HCT116 (cell line): ENCODE measurements at regions not wholly inside any gene's neighbourhood (a gene's known extent, or its start where the extent isn't known, plus 50 kb on each side); places are given as distances from the start of the nearest gene placed in this dataset.

Source experiments
- ATAC-seq: fragments of 200-7000 bp; cut with Tn5 transposase; 2 replicates; pipeline ENCODE4 v1.9.1; 2020; ENCODE audit warnings: mild to moderate bottlenecking, moderate library complexity
- BruUV-seq: library from RNA; stranded (reverse); fragments of 400-500 nt; replicated peaks from 2 replicates; lab custom pipeline; 2021; lab: Mats Ljungman, UMichigan
- CTCF ChIA-PET: fragments of 300-600 bp; sonication (Branson Sonifier 250); formaldehyde crosslinking; loops from one replicate; lab custom pipeline; 2021; ENCODE audit warnings: antibody characterized with exemption; lab: Charles Lee
- POLR2A ChIA-PET: fragments of 300-600, 350-600 bp; sonication (Branson Sonifier 250); formaldehyde crosslinking; loops from one replicate; lab custom pipeline; 2021; ENCODE audit warnings: antibody characterized with exemption; lab: Charles Lee
- RAD21 ChIA-PET, 2 experiments: fragments of 300-600 bp; sonication (Branson Sonifier 250); formaldehyde crosslinking; loops; one replicate each; lab custom pipeline; 2023; ENCODE audit warnings: low total read pairs in 2 of 2; ENCODE audit not compliant: uncharacterized antibody in 2 of 2, unreplicated experiment in 2 of 2, low non-redundant PET in 1 of 2; lab: Charles Lee
- DNase-seq: peaks from one replicate; pipeline ENCODE4 v3.0.0-alpha.2; 2010; ENCODE audit warnings: low read depth, low spot score
- H2AFZ ChIP-seq: fragments of 200-600 bp; shearing (Covaris generic), sonication (generic); 2 replicates; pipeline ENCODE4 v1.6.1; 2017; ENCODE audit warnings: low read depth, mixed run types, mixed read lengths, antibody characterized with exemption, low read length; ENCODE audit not compliant: poor library complexity, severe bottlenecking
- H3K27ac ChIP-seq: 2 replicates; pipeline ENCODE4 v1.5.1; 2012; ENCODE audit warnings: low read depth, low read length
- H3K27me3 ChIP-seq: fragments of 200-600 bp; sonication (generic); 2 replicates; pipeline ENCODE4 v1.6.1; 2016; ENCODE audit warnings: mixed run types, low read length, mixed read lengths; ENCODE audit not compliant: insufficient read depth
- H3K36me3 ChIP-seq, 2 experiments: fragments of 200-500 bp in 1 of 2; fragments of 200-600 bp in 1 of 2; sonication (Bioruptor generic) in 1 of 2; sonication (generic) in 1 of 2; 2 replicates each; pipeline versions ENCODE4 v1.5.1 to v1.6.1; 2014 to 2016; ENCODE audit warnings: low read length in 2 of 2, inconsistent platforms in 1 of 2, mixed read lengths in 1 of 2, mixed run types in 1 of 2; ENCODE audit not compliant: insufficient read depth in 2 of 2, control insufficient read depth in 1 of 2
- H3K4me1 ChIP-seq, 2 experiments: fragments of 200-600 bp in 1 of 2; sonication (generic) in 1 of 2; 2 replicates each; pipeline versions ENCODE4 v1.5.1 to v1.6.1; 2012 to 2017; ENCODE audit warnings: low read length in 2 of 2, inconsistent platforms in 1 of 2, mild to moderate bottlenecking in 1 of 2, mixed read lengths in 1 of 2, mixed run types in 1 of 2, moderate library complexity in 1 of 2; ENCODE audit not compliant: insufficient read depth in 2 of 2, control insufficient read depth in 1 of 2
- H3K4me2 ChIP-seq: fragments of 200-600 bp; sonication (generic); 2 replicates; pipeline ENCODE4 v1.6.1; 2017; ENCODE audit warnings: mixed run types, low read length, mixed read lengths
- H3K4me3 ChIP-seq, 2 experiments: fragments of 200-600 bp in 1 of 2; sonication (generic) in 1 of 2; replicated peaks in 1 of 2; 2 replicates each; pipeline ENCODE4 v1.5.1; 2011 to 2016; ENCODE audit warnings: low read length in 2 of 2, control low read depth in 1 of 2, low read depth in 1 of 2, mild to moderate bottlenecking in 1 of 2, mixed read lengths in 1 of 2, mixed run types in 1 of 2
- H3K79me2 ChIP-seq: fragments of 200-600 bp; sonication (generic); 2 replicates; pipeline ENCODE4 v1.6.1; 2017; ENCODE audit warnings: mild to moderate bottlenecking, mixed run types, low read length, moderate library complexity, mixed read lengths; ENCODE audit not compliant: insufficient read depth
- H3K9ac ChIP-seq: fragments of 200-600 bp; sonication (generic); 2 replicates; pipeline ENCODE4 v1.6.1; 2016; ENCODE audit warnings: low read length, mixed read lengths
- H3K9me2 ChIP-seq: fragments of 200-600 bp; sonication (generic), shearing (Covaris generic); 2 replicates; pipeline ENCODE4 v1.6.1; 2017; ENCODE audit warnings: mixed run types, mild to moderate bottlenecking, moderate library complexity; ENCODE audit not compliant: insufficient read depth
- H3K9me3 ChIP-seq, 2 experiments: fragments of 200-500 bp in 1 of 2; fragments of 200-600 bp in 1 of 2; sonication (Bioruptor generic) in 1 of 2; sonication (generic) in 1 of 2; 2 replicates each; pipeline ENCODE4 v1.6.1; 2014 to 2017; ENCODE audit warnings: low read length in 2 of 2, mixed read lengths in 2 of 2, inconsistent platforms in 1 of 2, low read depth in 1 of 2, mild to moderate bottlenecking in 1 of 2, mixed run types in 1 of 2, moderate library complexity in 1 of 2; ENCODE audit not compliant: control insufficient read depth in 1 of 2, insufficient read depth in 1 of 2
- H4K20me1 ChIP-seq: fragments of 200-600 bp; sonication (generic), shearing (Covaris generic); 2 replicates; pipeline ENCODE4 v1.6.1; 2017; ENCODE audit warnings: mixed run types, mild to moderate bottlenecking, moderate library complexity; ENCODE audit not compliant: insufficient read depth
- CBX3 ChIP-seq: IDR thresholded peaks from 2 replicates; pipeline ENCODE4 v1.6.1; 2012; ENCODE audit warnings: low read depth
- CEBPB ChIP-seq: IDR thresholded peaks from 2 replicates; pipeline ENCODE4 v1.6.1; 2012; ENCODE audit warnings: low read depth
- CTCF ChIP-seq, 3 experiments: fragments of 200-600 bp in 1 of 3; sonication (generic) in 1 of 3; IDR thresholded peaks in 2 of 3; conservative IDR thresholded peaks in 1 of 3; 2 replicates each; pipeline ENCODE4 v1.5.1; 2012 to 2017; ENCODE audit warnings: low read depth in 2 of 3, low read length in 2 of 3, antibody characterized with exemption in 1 of 3, borderline replicate concordance in 1 of 3, control low read depth in 1 of 3, mild to moderate bottlenecking in 1 of 3, mixed read lengths in 1 of 3, mixed run types in 1 of 3, moderate library complexity in 1 of 3; ENCODE audit not compliant: insufficient read depth in 1 of 3
- EGR1 ChIP-seq: IDR thresholded peaks from 2 replicates; pipeline ENCODE4 v1.6.1; 2012; ENCODE audit warnings: low read depth
- ELF1 ChIP-seq: IDR thresholded peaks from 2 replicates; pipeline ENCODE4 v1.6.1; 2012; ENCODE audit warnings: low read depth, borderline replicate concordance
- FOSL1 ChIP-seq: IDR thresholded peaks from 2 replicates; pipeline ENCODE4 v1.6.1; 2012; ENCODE audit warnings: low read depth
- JUND ChIP-seq: IDR thresholded peaks from 2 replicates; pipeline ENCODE4 v1.6.1; 2012
- MAX ChIP-seq: IDR thresholded peaks from 2 replicates; pipeline ENCODE4 v1.6.1; 2012
- POLR2A ChIP-seq: IDR thresholded peaks from 2 replicates; pipeline ENCODE4 v1.7.0; 2011; ENCODE audit warnings: borderline replicate concordance; ENCODE audit not compliant: insufficient read depth, insufficient read length; ENCODE audit errors: extremely low read depth
- RAD21 ChIP-seq: IDR thresholded peaks from 2 replicates; pipeline ENCODE4 v1.6.1; 2012; ENCODE audit warnings: low read depth, mild to moderate bottlenecking
- SIN3A ChIP-seq: IDR thresholded peaks from 2 replicates; pipeline ENCODE4 v1.6.1; 2012; ENCODE audit warnings: low read depth
- SP1 ChIP-seq: IDR thresholded peaks from 2 replicates; pipeline ENCODE4 v1.6.1; 2012; ENCODE audit warnings: low read depth
- ZBTB33 ChIP-seq: IDR thresholded peaks from 2 replicates; pipeline ENCODE4 v1.6.1; 2011; ENCODE audit warnings: mild to moderate bottlenecking, low read length, moderate library complexity; ENCODE audit not compliant: insufficient replicate concordance; ENCODE audit errors: extremely low read depth
- ZNF274 ChIP-seq: fragments of 200-500 bp; sonication (Bioruptor generic); IDR thresholded peaks from 2 replicates; pipeline ENCODE4 v1.6.1; 2014; ENCODE audit warnings: mild to moderate bottlenecking, low read depth, low read length, inconsistent platforms
- intact Hi-C: fragments of 100-400 bp; cut with micrococcal nuclease; formaldehyde crosslinking; loops from 2 replicates; pipeline ENCODE4 v1.10.0; 2022

- POLR2A ChIA-PET, result no interaction called here
- H3K27ac ChIP-seq, result no peak overlapping the region
- RAD21 ChIA-PET, result no interaction called here
- no TSS peak for BruUV-seq
- DNase-seq (no peak), ATAC-seq (no peak)
- intact Hi-C loops, result no loop called here
- no peaks in the 10 kb centered on the region for H3K36me3 ChIP-seq
- H3K9me2 ChIP-seq, result no peaks in the 10 kb centered on the region
- H2AFZ ChIP-seq, result no peak overlapping the region
- H3K9ac ChIP-seq, result no peak overlapping the region
- no peaks in the 10 kb centered on the region for H3K79me2 ChIP-seq
- no peaks in the 10 kb centered on the region for H3K27me3 ChIP-seq
- CTCF ChIA-PET, result no interaction called here
- H4K20me1 ChIP-seq, result no peaks in the 10 kb centered on the region
- no peak overlapping the region for H3K4me3 ChIP-seq
- H3K4me1 ChIP-seq, result no peaks in the 10 kb centered on the region
- H3K9me3 ChIP-seq, result no peaks in the 10 kb centered on the region
- no peak for TF ChIP-seq EGR1
- TF ChIP-seq POLR2A, result no peak
- no peak for TF ChIP-seq ZNF274
- TF ChIP-seq MAX, result no peak
- H3K4me2 ChIP-seq, result no peak overlapping the region
These were observed 153.2 kb downstream of the LRIG2 start for GRCh38 chr1:113226148-113226547.

- no peak overlapping the region for H3K9ac ChIP-seq
- CTCF ChIA-PET, result interaction anchor here (1.1 kb wide), 1 partner anchor 12 kb away, joined by 6 read pairs; no protein-coding TSS in a partner anchor
- TF ChIP-seq CTCF (IDR thresholded peaks at IDR 0.05 in 2 of 3, conservative IDR thresholded peaks at IDR 0.05 in 1 of 3; ENCODE audit: borderline replicate concordance in 1 of 3, insufficient read depth in 1 of 3, low read depth in 2 of 3, low read length in 2 of 3) (no peak), CEBPB (no peak), ELF1 (no peak), SIN3A (no peak), POLR2A (no peak), CBX3 (no peak), ZBTB33 (no peak), FOSL1 (no peak), MAX (no peak), RAD21 (no peak), SP1 (no peak), JUND (no peak)
These were observed 158.4 kb upstream of the MAGI3 start for GRCh38 chr1:113231866-113232265.

More at GRCh38 chr1:113231866-113232265, 158.4 kb upstream of the MAGI3 start:
- H3K36me3 ChIP-seq, result no peaks in the 10 kb centered on the region
- ChIA-PET RAD21 (interaction anchor here in 1 of 2 experiments (0.6 kb wide), 1 partner anchor 36 kb away, joined by 3 read pairs; no protein-coding TSS in a partner anchor), POLR2A (interaction anchor here (0.5 kb wide), 1 partner anchor 12 kb away, joined by 3 read pairs; no protein-coding TSS in a partner anchor)
- H4K20me1 ChIP-seq, result no peaks in the 10 kb centered on the region
- no peak overlapping the region for H2AFZ ChIP-seq
- intact Hi-C loops, result no loop called here
- no peaks in the 10 kb centered on the region for H3K9me2 ChIP-seq
- H3K4me3 ChIP-seq, result no peak overlapping the region
- H3K9me3 ChIP-seq, result no peaks in the 10 kb centered on the region
- no peak overlapping the region for H3K27ac ChIP-seq
- no peak overlapping the region for H3K4me2 ChIP-seq
- H3K4me1 ChIP-seq, result no peaks in the 10 kb centered on the region
- no peaks in the 10 kb centered on the region for H3K79me2 ChIP-seq
- BruUV-seq, result no TSS peak
- no peaks in the 10 kb centered on the region for H3K27me3 ChIP-seq
- no peak for DNase-seq
- no peak for ATAC-seq
